ENCODE measurements at regions not wholly inside any gene's neighbourhood (a gene's known extent, or its start where the extent isn't known, plus 50 kb on each side); places are given as distances from the start of the nearest gene placed in this dataset.
"Not testable (repeated sequence)": the region's sequence is repeated elsewhere in the genome, so short reads cannot be mapped to it uniquely, and the experiment has no call there.

- H3K4me3 ChIP-seq, result no peak overlapping the region
- H3K9ac ChIP-seq (ENCODE audit: insufficient read length), result no peak overlapping the region
- no peak for DNase-seq (ENCODE audit: low read depth, low spot score)
- no peaks in the 10 kb centered on the region for H3K9me3 ChIP-seq (ENCODE audit: low read depth, low read length)
- no peak overlapping the region for H3K27ac ChIP-seq
- TF ChIP-seq EZH2 (IDR thresholded peaks at IDR 0.05) (no peak), POLR2AphosphoS5 (IDR thresholded peaks at IDR 0.05; ENCODE audit: borderline replicate concordance, low read depth, low read length) (no peak), FOXP2 (optimal IDR thresholded peaks at IDR 0.05; ENCODE audit: control extremely low read depth, extremely low read length, insufficient read depth) (no peak)
- no peaks in the 10 kb centered on the region for H3K36me3 ChIP-seq (ENCODE audit: insufficient read depth, low read length)
Measured at GRCh38 chr9:33651125-33651524, 127.1 kb downstream of the ANKRD18B start.

DNA sequence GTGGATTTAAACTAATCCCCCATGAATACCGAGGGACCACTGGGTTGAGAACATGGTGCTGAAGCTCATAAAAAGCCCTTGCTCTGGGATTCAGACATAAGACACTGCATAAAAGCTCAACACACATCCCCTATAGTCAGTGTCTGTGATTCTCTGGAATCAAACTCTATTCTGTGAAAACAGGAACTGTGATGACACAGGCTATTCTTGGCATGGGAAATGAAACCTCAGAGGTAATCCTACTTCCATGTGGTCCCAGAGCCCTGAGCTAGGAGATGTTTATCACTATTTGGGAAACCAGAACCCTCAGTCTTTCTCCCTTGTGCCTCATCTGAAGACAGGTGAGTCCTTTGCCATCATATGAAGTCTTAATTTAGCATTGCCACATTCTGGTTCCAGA is 135.4 kb upstream of the PRSS3 start:
- DNase-seq (ENCODE audit: low read depth, low spot score), result no peak
- Histone ChIP-seq H3K36me3 (ENCODE audit: insufficient read depth, low read length) (no peaks in the 10 kb centered on the region), H3K9ac (ENCODE audit: insufficient read length) (no peak overlapping the region), H3K9me3 (ENCODE audit: low read depth, low read length) (no peaks in the 10 kb centered on the region), H3K27ac (no peak overlapping the region), H3K4me3 (no peak overlapping the region)
- no peak for TF ChIP-seq EZH2 (IDR thresholded peaks at IDR 0.05)
- TF ChIP-seq FOXP2 (optimal IDR thresholded peaks at IDR 0.05; ENCODE audit: control extremely low read depth, extremely low read length, insufficient read depth), result no peak
- TF ChIP-seq POLR2AphosphoS5 (IDR thresholded peaks at IDR 0.05; ENCODE audit: borderline replicate concordance, low read depth, low read length), result no peak

DNA sequence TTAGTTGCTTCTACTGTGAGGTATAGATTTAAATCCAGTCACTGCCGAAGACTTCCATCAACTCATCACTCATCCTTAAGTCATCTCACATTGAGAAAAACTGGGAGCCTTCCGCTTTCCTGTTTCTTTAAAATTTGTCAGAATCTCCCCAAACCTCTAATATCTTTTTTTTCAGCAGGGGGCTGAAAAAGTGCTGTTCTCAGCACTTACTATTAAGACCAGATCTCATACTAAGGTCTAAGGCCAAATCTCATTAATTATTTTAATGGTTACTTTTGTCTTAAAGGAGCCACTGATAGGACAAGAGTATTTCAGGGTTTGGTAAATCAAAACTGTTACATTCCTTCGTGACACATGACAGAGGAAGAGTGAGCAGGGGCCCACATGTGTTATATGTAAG is 134.6 kb upstream of the PRSS3 start:
- H3K4me3 ChIP-seq, result no peak overlapping the region

GRCh38 chr9:33661176-33661575 is 134.2 kb upstream of the PRSS3 start:
- DNase-seq (ENCODE audit: low read depth, low spot score), result no peak
- H3K9me3 ChIP-seq (ENCODE audit: low read depth, low read length), result no peaks in the 10 kb centered on the region
- H3K36me3 ChIP-seq (ENCODE audit: insufficient read depth, low read length), result no peaks in the 10 kb centered on the region
- H3K27ac ChIP-seq, result no peak overlapping the region
- no peak overlapping the region for H3K9ac ChIP-seq (ENCODE audit: insufficient read length)
- no peak overlapping the region for H3K4me3 ChIP-seq
- no peak for TF ChIP-seq FOXP2 (optimal IDR thresholded peaks at IDR 0.05; ENCODE audit: control extremely low read depth, extremely low read length, insufficient read depth)
- no peak for TF ChIP-seq POLR2AphosphoS5 (IDR thresholded peaks at IDR 0.05; ENCODE audit: borderline replicate concordance, low read depth, low read length)
- TF ChIP-seq EZH2 (IDR thresholded peaks at IDR 0.05), result no peak

More for the DNA sequence above, 134.6 kb upstream of the PRSS3 start:
- no peaks in the 10 kb centered on the region for H3K36me3 ChIP-seq (ENCODE audit: insufficient read depth, low read length)
- TF ChIP-seq FOXP2 (optimal IDR thresholded peaks at IDR 0.05; ENCODE audit: control extremely low read depth, extremely low read length, insufficient read depth), result no peak
- no peak for TF ChIP-seq EZH2 (IDR thresholded peaks at IDR 0.05)
- TF ChIP-seq POLR2AphosphoS5 (IDR thresholded peaks at IDR 0.05; ENCODE audit: borderline replicate concordance, low read depth, low read length), result no peak
- no peak overlapping the region for H3K9ac ChIP-seq (ENCODE audit: insufficient read length)
- DNase-seq (ENCODE audit: low read depth, low spot score), result no peak
- no peaks in the 10 kb centered on the region for H3K9me3 ChIP-seq (ENCODE audit: low read depth, low read length)
- no peak overlapping the region for H3K27ac ChIP-seq

DNA sequence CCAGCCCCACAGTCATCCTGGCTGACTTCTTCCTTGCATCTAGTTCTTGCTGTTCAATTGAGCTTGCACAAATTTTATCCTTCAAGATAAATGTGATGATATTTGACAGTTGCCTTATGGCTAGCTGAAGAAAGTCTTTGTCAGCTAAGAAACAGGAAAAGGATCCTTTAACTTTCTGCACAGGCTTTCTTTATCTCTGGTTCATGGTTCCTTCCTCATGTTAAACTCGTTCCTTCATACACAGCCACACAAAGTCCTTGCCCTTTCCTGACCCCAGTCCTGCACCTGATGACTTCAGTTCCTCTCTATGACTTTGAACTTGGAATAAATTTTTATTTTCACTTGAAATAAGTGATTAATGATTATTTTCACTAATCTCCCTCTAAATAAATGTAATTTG is 132.5 kb upstream of the PRSS3 start:
- Histone ChIP-seq H3K27ac (no peak overlapping the region), H3K36me3 (ENCODE audit: insufficient read depth, low read length) (no peaks in the 10 kb centered on the region), H3K9me3 (ENCODE audit: low read depth, low read length) (no peaks in the 10 kb centered on the region), H3K9ac (ENCODE audit: insufficient read length) (no peak overlapping the region), H3K4me3 (no peak overlapping the region)
- TF ChIP-seq EZH2 (IDR thresholded peaks at IDR 0.05), result no peak
- DNase-seq (ENCODE audit: low read depth, low spot score), result no peak

- DNase-seq (ENCODE audit: low read depth, low spot score); H3K9ac ChIP-seq (ENCODE audit: insufficient read length); H3K27ac ChIP-seq; H3K36me3 ChIP-seq (ENCODE audit: insufficient read depth, low read length); H3K9me3 ChIP-seq (ENCODE audit: low read depth, low read length): not testable (repeated sequence)
- peak overlapping the region; percentile 73 for H3K4me3 ChIP-seq
Measured at GRCh38 chr9:33676194-33676745, 119.1 kb upstream of the PRSS3 start.

DNA sequence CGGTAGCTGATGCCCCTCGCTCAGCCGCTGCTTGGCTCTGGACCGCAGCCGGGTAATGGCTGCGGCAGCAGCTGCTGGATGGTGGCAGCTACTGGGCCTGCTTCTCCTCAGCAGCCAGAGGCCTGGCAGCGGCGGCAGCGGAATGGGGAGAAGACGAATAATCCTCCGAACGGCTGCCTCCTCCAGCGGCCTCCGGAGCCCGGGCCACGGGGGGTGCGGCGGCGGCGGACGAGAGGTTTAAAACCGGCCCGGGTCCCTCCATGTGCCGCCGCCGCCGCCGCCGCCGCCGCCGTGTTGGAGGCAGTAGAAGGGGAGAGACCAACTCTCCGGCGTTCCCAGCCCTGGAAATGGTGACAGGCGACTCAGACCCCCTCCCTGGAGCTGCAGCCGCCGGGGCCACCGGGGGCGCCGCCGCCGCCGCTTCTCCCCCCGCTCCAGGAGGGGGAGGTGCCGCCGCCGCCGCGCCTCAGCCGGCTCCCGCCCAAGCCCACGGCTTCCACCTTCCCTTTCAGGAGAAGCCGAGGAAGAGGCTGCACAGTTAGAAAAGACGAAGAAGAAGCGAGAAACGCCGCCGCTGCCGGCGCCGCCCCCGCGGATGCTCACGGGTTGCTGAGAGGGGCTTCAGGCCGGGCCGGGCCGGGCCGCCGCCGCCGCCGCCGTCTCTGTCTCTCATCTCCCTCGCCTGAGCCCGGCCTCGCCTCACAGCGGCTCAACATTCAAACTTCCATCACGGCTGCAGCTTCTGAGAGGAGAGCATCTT is 118.4 kb upstream of the PRSS3 start:
- Histone ChIP-seq H3K9ac (ENCODE audit: insufficient read length) (no peak overlapping the region), H3K27ac (no peak overlapping the region), H3K36me3 (ENCODE audit: insufficient read depth, low read length) (no peaks in the 10 kb centered on the region), H3K9me3 (ENCODE audit: low read depth, low read length) (no peaks in the 10 kb centered on the region), H3K4me3 (peak overlapping the region; percentile 73)
- TF ChIP-seq POLR2AphosphoS5 (IDR thresholded peaks at IDR 0.05; ENCODE audit: borderline replicate concordance, low read depth, low read length), result no peak
- TF ChIP-seq FOXP2 (optimal IDR thresholded peaks at IDR 0.05; ENCODE audit: control extremely low read depth, extremely low read length, insufficient read depth), result no peak
- no peak for TF ChIP-seq EZH2 (IDR thresholded peaks at IDR 0.05)
- no peak for DNase-seq (ENCODE audit: low read depth, low spot score)

GRCh38 chr9:33677506-33677809 is 117.9 kb upstream of the PRSS3 start:
- no peak for TF ChIP-seq FOXP2 (optimal IDR thresholded peaks at IDR 0.05; ENCODE audit: control extremely low read depth, extremely low read length, insufficient read depth)
- no peak for TF ChIP-seq EZH2 (IDR thresholded peaks at IDR 0.05)
- no peak for TF ChIP-seq POLR2AphosphoS5 (IDR thresholded peaks at IDR 0.05; ENCODE audit: borderline replicate concordance, low read depth, low read length)
- Histone ChIP-seq H3K27ac (no peak overlapping the region), H3K36me3 (ENCODE audit: insufficient read depth, low read length) (no peaks in the 10 kb centered on the region), H3K4me3 (peak overlapping the region; percentile 73), H3K9me3 (ENCODE audit: low read depth, low read length) (no peaks in the 10 kb centered on the region), H3K9ac (ENCODE audit: insufficient read length) (no peak overlapping the region)
- no peak for DNase-seq (ENCODE audit: low read depth, low spot score)

DNA sequence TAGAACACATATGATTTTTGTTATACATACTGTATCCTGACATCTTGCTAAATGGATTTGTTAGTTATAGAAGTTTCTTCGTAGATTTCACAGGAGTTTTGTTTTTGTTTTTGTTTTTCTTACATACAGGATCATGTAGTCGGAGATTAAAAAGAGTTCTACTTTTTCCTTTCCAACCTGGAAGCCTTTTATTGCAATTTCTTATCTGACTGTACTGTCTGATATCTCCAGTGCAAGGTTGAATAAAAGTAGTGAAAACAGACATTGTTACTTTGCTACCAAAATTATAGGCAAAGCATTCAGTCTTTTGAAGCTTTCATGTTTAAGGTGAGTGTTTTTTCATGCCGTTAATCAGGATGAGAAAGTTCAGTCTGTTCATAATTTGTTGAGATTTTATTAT is 117.4 kb upstream of the PRSS3 start:
- Histone ChIP-seq H3K9me3 (ENCODE audit: low read depth, low read length) (no peaks in the 10 kb centered on the region), H3K27ac (no peak overlapping the region), H3K9ac (ENCODE audit: insufficient read length) (no peak overlapping the region), H3K4me3 (no peak overlapping the region), H3K36me3 (ENCODE audit: insufficient read depth, low read length) (no peaks in the 10 kb centered on the region)
- TF ChIP-seq FOXP2 (optimal IDR thresholded peaks at IDR 0.05; ENCODE audit: control extremely low read depth, extremely low read length, insufficient read depth) (no peak), EZH2 (IDR thresholded peaks at IDR 0.05) (no peak), POLR2AphosphoS5 (IDR thresholded peaks at IDR 0.05; ENCODE audit: borderline replicate concordance, low read depth, low read length) (no peak)
- no peak for DNase-seq (ENCODE audit: low read depth, low spot score)

All from SK-N-MC (cell line).